NCI-H345 treated with DMSO at 0.1 percent for 48 hours (cell line): ENCODE measurements at regions not wholly inside any gene's neighbourhood (a gene's known extent, or its start where the extent isn't known, plus 50 kb on each side); places are given as distances from the start of the nearest gene placed in this dataset.
A peak's percentile ranks its signal among the peaks of the same experiment; 100 is the strongest.

Experiments
- DNase-seq: peaks from one replicate; lab custom pipeline; 2025; ENCODE audit not compliant: unreplicated experiment; lab: John Stamatoyannopoulos, UW

- DNase-seq, result peak; percentile 36
These were observed 470.1 kb upstream of the B3GAT1 start for GRCh38 chr11:134882141-134882540.

- DNase-seq, result no peak
These were observed 468.7 kb upstream of the B3GAT1 start for GRCh38 chr11:134880788-134881187.

GRCh38 chr11:134879931-134880330 lies 467.9 kb upstream of the B3GAT1 start:
- no peak for DNase-seq

- no peak for DNase-seq
These were observed 467.3 kb upstream of the B3GAT1 start for GRCh38 chr11:134879341-134879740.

GRCh38 chr11:134878785-134879184 lies 466.7 kb upstream of the B3GAT1 start:
- DNase-seq, result no peak

GRCh38 chr11:134876226-134876625 lies 464.2 kb upstream of the B3GAT1 start:
- DNase-seq, result no peak

GRCh38 chr11:134866981-134867675 lies 455.1 kb upstream of the B3GAT1 start:
- no peak for DNase-seq

GRCh38 chr11:134866215-134866614 lies 454.2 kb upstream of the B3GAT1 start:
- DNase-seq, result no peak

GRCh38 chr11:134864968-134865305 lies 452.9 kb upstream of the B3GAT1 start:
- no peak for DNase-seq

GRCh38 chr11:134864233-134864967 lies 452.4 kb upstream of the B3GAT1 start:
- DNase-seq, result no peak

GRCh38 chr11:134863294-134863693 lies 451.3 kb upstream of the B3GAT1 start:
- no peak for DNase-seq

GRCh38 chr11:134862587-134863195 lies 450.6 kb upstream of the B3GAT1 start:
- DNase-seq, result no peak

GRCh38 chr11:134862105-134862502 lies 450.1 kb upstream of the B3GAT1 start:
- no peak for DNase-seq

- DNase-seq, result no peak
These were observed 449.6 kb upstream of the B3GAT1 start for GRCh38 chr11:134861490-134862104.

GRCh38 chr11:134858783-134859480 lies 446.9 kb upstream of the B3GAT1 start:
- no peak for DNase-seq

GRCh38 chr11:134857035-134857434 lies 445.0 kb upstream of the B3GAT1 start:
- no peak for DNase-seq

GRCh38 chr11:134856056-134856971 lies 444.3 kb upstream of the B3GAT1 start:
- DNase-seq, result no peak

- no peak for DNase-seq
These were observed 442.2 kb upstream of the B3GAT1 start for GRCh38 chr11:134853992-134854991.
